HFFc6 (cell line): ENCODE measurements at regions not wholly inside any gene's neighbourhood (a gene's known extent, or its start where the extent isn't known, plus 50 kb on each side); places are given as distances from the start of the nearest gene placed in this dataset.

ENCODE experiments used
- DNase-seq: peaks from one replicate; pipeline ENCODE4 v3.0.0-alpha.2; 2018
- H3K27ac Mint-ChIP-seq: 2 replicates; pipeline ENCODE4 v1.8.0; 2020; ENCODE audit warnings: mild to moderate bottlenecking, mixed read lengths
- H3K27me3 Mint-ChIP-seq: 2 replicates; pipeline ENCODE4 v1.8.0; 2021; ENCODE audit warnings: mild to moderate bottlenecking, moderate library complexity, mixed read lengths; ENCODE audit not compliant: insufficient read depth
- H3K36me3 Mint-ChIP-seq: 2 replicates; pipeline ENCODE4 v1.8.0; 2021; ENCODE audit warnings: low read depth, mixed read lengths
- H3K4me1 Mint-ChIP-seq: 2 replicates; pipeline ENCODE4 v1.8.0; 2020; ENCODE audit warnings: low read depth, mixed read lengths
- H3K4me3 Mint-ChIP-seq: 2 replicates; pipeline ENCODE4 v1.8.0; 2020; ENCODE audit warnings: mild to moderate bottlenecking, moderate library complexity, mixed read lengths
- H3K9me3 Mint-ChIP-seq: 2 replicates; pipeline ENCODE4 v1.8.0; 2020; ENCODE audit warnings: mild to moderate bottlenecking, mixed read lengths
- TF ChIP-seq, protein P1 (sequence below): fragments of 200-600 bp; sonication (generic); IDR thresholded peaks from 2 replicates; pipeline ENCODE4 v1.5.0; 2021; ENCODE audit warnings: antibody characterized with exemption, mild to moderate bottlenecking

DNA sequence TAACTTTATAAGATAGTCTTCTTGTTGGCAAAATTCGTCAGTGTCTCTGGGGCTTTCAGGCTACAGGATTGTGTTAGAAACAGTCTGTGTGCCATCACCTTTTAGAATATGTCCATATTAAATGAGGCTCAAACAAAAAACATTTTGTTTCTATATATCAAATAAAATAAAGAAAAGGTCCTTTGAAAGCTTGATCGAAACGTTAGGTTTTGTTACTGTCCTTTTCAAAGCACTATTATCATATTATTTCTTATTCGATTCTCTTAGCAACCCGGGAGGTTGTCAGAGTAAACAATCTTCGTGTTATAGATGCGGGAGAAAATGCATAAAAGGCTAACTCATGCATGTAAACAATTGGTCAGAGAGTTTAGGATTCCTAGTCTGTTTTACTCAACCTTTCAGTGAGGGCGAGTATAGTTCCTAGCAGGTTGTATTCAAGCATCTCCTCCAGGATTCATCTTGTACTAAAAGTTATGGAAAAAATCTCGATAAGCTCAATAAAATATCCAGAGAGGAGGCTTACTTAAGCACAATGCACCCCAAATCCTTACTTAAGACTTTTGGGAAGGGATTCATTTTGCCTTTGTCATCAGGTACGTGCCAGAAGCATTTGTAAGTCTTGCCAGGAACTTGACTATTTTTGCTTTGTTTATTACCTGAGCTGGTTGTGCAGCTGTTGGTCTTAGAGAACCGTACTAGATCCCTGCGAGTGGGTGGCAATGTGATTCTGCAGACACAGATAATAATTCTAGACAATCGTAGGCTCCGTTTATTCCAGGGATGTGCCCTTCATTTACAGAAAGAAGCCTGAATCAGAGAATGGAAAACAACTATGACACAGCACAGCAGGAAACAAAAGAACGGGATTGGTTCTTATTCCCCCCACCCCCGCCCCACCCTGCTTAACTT, 159.6 kb upstream of the ZNF217 start:
- H3K4me1 Mint-ChIP-seq, result peaks cover 62% of the 10 kb centered on the region
- no peaks in the 10 kb centered on the region for H3K9me3 Mint-ChIP-seq
- H3K27ac Mint-ChIP-seq, result peak overlapping the region; percentile 98
- no peaks in the 10 kb centered on the region for H3K27me3 Mint-ChIP-seq
- H3K36me3 Mint-ChIP-seq, result no peaks in the 10 kb centered on the region
- no peak overlapping the region for H3K4me3 Mint-ChIP-seq
- TF ChIP-seq, protein P1, sequence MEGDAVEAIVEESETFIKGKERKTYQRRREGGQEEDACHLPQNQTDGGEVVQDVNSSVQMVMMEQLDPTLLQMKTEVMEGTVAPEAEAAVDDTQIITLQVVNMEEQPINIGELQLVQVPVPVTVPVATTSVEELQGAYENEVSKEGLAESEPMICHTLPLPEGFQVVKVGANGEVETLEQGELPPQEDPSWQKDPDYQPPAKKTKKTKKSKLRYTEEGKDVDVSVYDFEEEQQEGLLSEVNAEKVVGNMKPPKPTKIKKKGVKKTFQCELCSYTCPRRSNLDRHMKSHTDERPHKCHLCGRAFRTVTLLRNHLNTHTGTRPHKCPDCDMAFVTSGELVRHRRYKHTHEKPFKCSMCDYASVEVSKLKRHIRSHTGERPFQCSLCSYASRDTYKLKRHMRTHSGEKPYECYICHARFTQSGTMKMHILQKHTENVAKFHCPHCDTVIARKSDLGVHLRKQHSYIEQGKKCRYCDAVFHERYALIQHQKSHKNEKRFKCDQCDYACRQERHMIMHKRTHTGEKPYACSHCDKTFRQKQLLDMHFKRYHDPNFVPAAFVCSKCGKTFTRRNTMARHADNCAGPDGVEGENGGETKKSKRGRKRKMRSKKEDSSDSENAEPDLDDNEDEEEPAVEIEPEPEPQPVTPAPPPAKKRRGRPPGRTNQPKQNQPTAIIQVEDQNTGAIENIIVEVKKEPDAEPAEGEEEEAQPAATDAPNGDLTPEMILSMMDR, result no peak
- no peak for DNase-seq

DNA sequence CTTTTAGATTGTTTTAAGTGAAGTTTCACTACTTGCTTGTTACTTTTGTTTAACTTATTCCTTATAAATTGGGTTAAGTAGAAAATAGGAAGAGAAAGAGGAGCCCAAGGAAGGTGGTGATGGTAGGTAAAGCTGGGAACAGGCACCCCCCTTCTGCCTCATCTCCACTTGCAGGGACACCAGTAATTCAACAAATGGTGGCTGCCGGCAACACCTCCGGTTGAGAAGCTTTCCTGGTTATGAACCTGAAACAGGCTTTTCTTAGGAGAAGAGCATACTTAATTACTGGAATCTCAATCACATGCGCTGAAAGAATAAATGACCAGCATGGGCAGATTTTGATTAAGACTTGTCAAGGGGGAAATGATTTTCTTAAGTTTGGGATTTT, 158.9 kb upstream of the ZNF217 start:
- H3K36me3 Mint-ChIP-seq, result no peaks in the 10 kb centered on the region
- no peaks in the 10 kb centered on the region for H3K27me3 Mint-ChIP-seq
- TF ChIP-seq, protein P1, result no peak
- peaks cover 64% of the 10 kb centered on the region for H3K4me1 Mint-ChIP-seq
- H3K27ac Mint-ChIP-seq, result peak overlapping the region; percentile 98
- no peak for DNase-seq
- no peaks in the 10 kb centered on the region for H3K9me3 Mint-ChIP-seq
- H3K4me3 Mint-ChIP-seq, result no peak overlapping the region

DNA sequence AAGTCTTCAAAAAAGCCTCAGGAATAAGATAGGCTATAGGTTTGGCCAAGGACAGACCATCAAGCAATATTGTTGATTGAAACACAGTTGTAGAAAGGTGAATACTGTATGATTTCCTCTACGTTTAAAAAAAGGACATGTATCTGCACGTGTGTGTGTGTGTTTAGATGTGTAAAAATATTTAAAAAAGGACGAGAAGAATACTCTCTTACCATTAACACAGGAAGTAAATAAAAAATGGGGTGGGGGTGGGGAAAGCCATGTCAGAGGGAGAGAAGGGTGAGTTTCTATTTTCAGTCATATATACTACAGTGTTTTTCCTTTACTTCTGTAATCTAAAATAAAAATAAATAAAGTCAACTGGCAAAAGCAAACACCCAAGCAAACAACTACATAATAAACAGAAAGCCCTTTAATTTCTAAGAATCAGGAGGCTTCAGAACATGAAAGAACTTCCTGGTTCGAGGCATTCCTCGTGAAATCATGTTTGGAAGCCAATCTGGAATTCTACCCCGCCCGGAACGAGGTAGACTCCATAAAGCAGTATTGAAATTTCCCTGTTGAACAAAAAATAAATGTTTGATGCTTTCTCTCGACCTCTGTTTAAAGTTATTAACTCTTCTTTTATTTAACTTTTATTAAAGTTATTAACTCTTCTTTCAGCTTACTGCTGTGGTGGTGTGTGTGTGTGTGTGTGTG, 158.1 kb upstream of the ZNF217 start:
- peaks cover 64% of the 10 kb centered on the region for H3K4me1 Mint-ChIP-seq
- peak overlapping the region; percentile 98 for H3K27ac Mint-ChIP-seq
- TF ChIP-seq, protein P1, result no peak
- no peaks in the 10 kb centered on the region for H3K9me3 Mint-ChIP-seq
- no peaks in the 10 kb centered on the region for H3K27me3 Mint-ChIP-seq
- DNase-seq, result no peak
- H3K36me3 Mint-ChIP-seq, result no peaks in the 10 kb centered on the region
- peak overlapping the region; percentile 11; the same call in 1 of the 2 replicates for H3K4me3 Mint-ChIP-seq

DNA sequence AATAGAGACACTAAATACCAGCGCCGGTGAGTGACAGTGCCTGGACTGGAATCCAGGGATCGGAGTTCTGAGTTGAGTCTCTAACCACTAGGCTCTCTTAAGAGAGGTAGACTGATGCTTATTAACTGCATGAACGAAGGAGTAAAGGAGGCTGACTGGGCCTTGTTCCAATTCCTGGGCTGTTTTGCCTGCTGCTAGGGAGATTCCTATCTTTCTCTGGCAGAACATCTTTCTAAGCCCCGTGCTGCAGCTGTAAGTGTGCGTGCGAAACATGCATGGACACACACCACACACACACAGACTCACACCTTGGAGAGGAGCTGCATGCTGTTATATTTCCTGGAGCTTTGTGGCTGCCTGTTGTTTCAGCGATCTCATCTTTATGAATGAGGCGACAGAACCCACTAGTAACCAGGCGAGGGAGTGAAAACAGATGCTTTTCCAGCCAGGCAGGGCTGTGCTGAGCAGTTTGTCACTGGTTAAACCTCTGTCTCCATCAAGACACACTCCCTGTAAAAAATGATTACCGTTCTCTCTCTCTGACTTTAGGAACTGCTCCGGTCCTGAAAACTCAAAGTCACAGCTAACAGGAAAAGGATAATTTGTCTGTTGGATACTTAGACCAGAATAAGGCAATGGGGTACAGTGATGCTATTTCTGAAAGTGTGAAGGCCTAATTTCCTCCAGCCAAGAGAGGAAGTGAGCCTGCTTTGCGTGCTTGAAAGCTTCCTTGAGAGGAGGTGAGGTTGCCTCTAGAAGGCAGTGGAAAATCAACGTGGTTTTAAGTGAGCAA, 157.4 kb upstream of the ZNF217 start:
- H3K36me3 Mint-ChIP-seq, result no peaks in the 10 kb centered on the region
- H3K9me3 Mint-ChIP-seq, result no peaks in the 10 kb centered on the region
- peak overlapping the region; percentile 11 for H3K4me3 Mint-ChIP-seq
- DNase-seq, result peak; percentile 94
- no peaks in the 10 kb centered on the region for H3K27me3 Mint-ChIP-seq
- H3K27ac Mint-ChIP-seq, result peak overlapping the region; percentile 98
- TF ChIP-seq, protein P1, result no peak
- H3K4me1 Mint-ChIP-seq, result peaks cover 64% of the 10 kb centered on the region

- Mint-ChIP-seq H3K4me1 (peaks cover 60% of the 10 kb centered on the region), H3K27me3 (no peaks in the 10 kb centered on the region), H3K4me3 (no peak overlapping the region)
Measured at GRCh38 chr20:53749499-53749898, 155.9 kb upstream of the ZNF217 start.

More at GRCh38 chr20:53749499-53749898, 155.9 kb upstream of the ZNF217 start:
- Mint-ChIP-seq H3K36me3 (no peaks in the 10 kb centered on the region), H3K9me3 (no peaks in the 10 kb centered on the region), H3K27ac (peak overlapping the region; percentile 54)
- DNase-seq, result no peak
- TF ChIP-seq, protein P1, result peak; percentile 46; the same call in 1 of the 2 replicates
